NCI-H1092 (cell line): ENCODE measurements at regions not wholly inside any gene's neighbourhood (a gene's known extent, or its start where the extent isn't known, plus 50 kb on each side); places are given as distances from the start of the nearest gene placed in this dataset.

Source experiments
- DNase-seq: peaks from one replicate; lab custom pipeline; 2025; lab: John Stamatoyannopoulos, UW

- DNase-seq: no peak
Observed at GRCh38 chr3:181660337-181660736, 51.4 kb upstream of the SOX2 start.

- no peak for DNase-seq
Observed at GRCh38 chr3:181637456-181637855, 74.3 kb upstream of the SOX2 start.

- no peak for DNase-seq
Observed at GRCh38 chr3:181637056-181637455, 74.7 kb upstream of the SOX2 start.

DNA sequence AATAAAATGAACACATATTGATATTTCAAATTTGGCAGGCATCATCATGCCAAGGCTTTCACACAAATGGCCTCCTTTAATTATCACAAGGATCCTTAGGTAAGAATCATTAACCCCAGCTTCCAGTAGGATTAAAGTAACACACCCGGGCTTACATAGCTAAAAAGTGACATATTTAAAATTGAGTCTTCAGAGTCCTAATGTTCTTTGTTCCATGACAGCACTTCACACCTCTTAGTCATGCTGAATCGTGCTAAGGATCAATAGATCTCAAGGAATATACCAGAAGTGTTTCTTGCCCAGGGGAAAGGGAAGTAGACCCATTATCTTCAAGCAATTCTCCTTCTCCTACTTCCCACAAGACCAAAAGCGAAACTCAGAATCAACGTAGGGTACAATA lies 76.6 kb upstream of the SOX2 start:
- no peak for DNase-seq

- DNase-seq: no peak
Observed at GRCh38 chr3:181633556-181633955, 78.2 kb upstream of the SOX2 start.

DNA sequence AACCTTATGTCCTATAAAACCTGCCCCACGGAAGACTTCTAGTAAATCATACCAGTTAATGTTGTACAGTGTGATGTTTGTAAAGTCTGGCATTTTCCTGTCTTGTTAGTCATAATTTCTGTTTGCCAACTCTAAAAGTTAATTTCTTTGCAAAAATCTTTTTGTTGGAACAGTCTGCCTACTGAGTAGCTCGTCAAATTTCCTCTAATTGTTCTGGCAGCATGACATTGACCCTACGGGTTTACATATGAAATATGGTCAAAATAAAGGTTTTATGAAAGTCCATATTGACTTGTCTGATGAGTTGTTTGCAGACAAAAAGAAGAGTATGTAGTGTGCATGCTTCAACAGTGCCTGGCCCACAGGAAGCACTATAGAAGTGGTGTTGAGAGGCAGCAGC lies 79.8 kb upstream of the SOX2 start:
- DNase-seq: no peak

GRCh38 chr3:181630853-181631252 lies 80.9 kb upstream of the SOX2 start:
- DNase-seq: no peak

GRCh38 chr3:181629711-181630110 lies 82.0 kb upstream of the SOX2 start:
- DNase-seq: no peak

DNA sequence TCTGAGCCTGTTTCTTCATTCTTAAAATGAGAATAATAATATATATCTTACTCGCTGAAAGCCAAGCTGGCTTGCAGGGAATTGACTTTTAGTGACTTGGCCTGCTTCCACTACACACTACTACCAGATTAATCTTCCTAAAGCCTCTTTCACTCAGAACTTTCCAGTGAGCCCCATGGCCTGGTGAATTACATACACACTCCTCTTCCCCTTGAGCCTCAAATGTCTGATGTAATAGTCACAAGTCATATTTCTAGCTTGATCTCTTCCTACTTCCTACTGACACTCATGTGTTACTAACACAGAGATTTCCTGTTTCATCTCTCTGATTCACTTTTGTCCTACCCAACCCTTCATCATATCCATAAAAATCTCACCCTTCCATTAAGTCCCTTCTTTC lies 82.7 kb upstream of the SOX2 start:
- no peak for DNase-seq

GRCh38 chr3:181628384-181628783 lies 83.3 kb upstream of the SOX2 start:
- DNase-seq: no peak

DNA sequence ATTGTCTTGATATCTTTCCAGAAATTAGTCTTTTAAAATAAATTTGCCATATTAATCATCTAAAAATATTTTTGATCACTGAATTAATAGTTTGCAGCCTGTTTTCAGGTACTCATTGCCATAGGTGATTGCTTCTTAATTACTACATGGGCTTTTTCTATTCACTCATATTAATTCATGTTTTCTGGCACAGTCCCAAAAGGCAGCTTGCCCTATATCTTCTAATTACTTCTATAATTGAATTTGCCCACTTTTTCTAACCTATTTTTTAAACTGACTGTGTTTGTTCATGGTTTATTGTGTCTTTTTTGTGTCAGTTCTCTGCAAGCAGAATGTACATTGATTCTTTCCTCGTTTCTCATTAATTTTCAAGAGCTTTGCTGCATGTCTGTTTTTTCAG lies 85.7 kb upstream of the SOX2 start:
- no peak for DNase-seq

DNA sequence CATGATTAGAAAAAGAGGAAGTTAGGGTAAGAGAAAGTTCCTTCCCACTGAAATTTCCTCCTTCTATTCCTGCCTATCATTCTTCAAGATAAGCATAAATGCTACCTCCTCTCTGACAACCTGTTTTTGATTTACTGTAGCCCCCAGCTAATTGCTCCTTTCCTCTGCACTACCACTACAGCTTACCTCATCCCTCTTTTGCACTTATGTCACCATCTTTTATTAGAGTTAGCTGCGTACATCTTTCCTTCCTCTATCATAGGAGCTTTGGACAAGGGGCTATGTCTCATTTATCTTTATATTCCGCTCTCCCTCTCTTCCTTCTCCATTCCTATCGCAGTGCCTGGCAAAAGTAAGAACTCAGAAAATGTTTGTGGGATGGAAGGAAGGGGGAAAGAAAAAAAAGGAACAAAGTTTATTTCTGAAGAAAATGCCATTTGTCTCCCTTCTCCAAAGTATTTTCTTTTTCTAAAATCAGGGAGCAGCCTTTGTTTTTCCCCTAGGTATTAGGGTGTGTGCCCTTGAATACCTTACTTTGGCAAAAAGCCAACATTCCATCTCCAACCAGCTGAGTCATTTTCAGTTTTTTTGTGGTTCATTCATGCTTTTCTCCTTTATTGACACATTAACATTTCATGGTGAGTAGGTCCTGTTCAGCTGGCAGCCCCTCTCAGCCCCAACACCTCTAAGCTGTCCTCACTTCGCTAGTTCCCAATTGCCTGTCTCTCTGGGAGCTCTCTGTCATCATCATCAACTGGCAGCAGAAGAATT lies 87.6 kb upstream of the SOX2 start:
- DNase-seq: no peak

GRCh38 chr3:181622365-181622764 lies 89.4 kb upstream of the SOX2 start:
- DNase-seq: no peak

DNA sequence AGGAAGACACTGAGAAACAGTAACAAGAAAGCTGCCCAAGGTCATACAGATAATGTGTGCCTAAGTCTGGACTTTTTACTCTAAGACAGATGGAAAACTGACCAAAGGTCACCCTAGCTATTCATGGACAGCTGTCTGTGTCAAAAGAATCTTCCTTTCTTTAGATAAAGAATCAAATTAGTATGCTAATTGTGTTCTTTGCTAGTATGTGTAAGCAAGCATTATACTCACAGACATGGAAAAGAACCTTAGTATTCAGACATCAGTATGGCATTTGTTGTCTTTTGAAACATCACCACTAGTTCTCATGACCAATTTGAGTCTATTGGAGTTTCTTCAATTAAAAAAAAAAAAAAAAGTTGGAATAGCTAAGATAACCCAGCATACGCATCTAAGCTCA lies 91.8 kb upstream of the SOX2 start:
- DNase-seq: no peak

GRCh38 chr3:181618260-181618659 lies 93.5 kb upstream of the SOX2 start:
- DNase-seq: no peak

GRCh38 chr3:181616088-181617070 lies 95.3 kb upstream of the SOX2 start:
- no peak for DNase-seq

- no peak for DNase-seq
Observed at GRCh38 chr3:181615666-181616065, 96.1 kb upstream of the SOX2 start.

DNA sequence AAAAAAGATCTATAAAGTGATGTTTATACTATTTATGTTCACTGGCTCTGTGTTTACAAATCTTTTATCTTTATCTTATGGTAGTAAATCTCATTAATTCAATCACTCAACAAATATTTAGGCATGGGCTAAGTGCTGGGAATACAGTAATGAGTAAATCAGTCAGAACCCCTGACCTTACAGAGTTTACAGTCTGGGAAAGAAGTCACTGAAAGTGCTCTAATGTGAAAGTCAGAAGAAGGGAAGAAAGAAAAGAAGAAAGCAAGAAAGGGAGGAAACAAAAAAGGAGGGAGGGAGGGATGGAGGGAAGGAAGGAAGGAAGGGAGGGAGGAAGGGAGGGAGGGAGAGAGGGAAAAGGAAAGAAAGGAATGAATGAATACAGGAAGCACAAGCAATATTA lies 96.8 kb upstream of the SOX2 start:
- DNase-seq: no peak

- DNase-seq: no peak
Observed at GRCh38 chr3:181613813-181614212, 97.9 kb upstream of the SOX2 start.

DNA sequence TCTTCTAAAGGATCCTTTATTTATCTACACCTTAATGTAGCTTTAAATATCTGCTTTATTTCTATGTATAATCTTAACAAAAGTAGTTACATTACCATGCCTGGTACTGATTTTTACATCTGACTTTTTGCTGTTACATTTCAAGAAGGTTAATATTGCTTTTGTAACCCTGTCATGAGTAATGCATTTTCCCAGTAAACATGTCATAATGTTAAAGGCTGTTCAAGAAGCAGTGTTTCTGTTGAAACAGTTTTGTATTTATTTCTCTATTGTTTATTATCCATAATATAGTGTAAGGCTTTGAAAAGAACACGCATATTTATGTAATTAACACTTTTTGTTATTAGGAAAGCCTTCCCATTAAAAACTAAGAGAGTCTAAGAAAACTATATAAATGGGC lies 98.5 kb upstream of the SOX2 start:
- DNase-seq: no peak

- DNase-seq: no peak
Observed at GRCh38 chr3:181610973-181611265, 100.8 kb upstream of the SOX2 start.

GRCh38 chr3:181610083-181610972 lies 101.4 kb upstream of the SOX2 start:
- DNase-seq: no peak
